ENCODE measurements at regions not wholly inside any gene's neighbourhood (a gene's known extent, or its start where the extent isn't known, plus 50 kb on each side); places are given as distances from the start of the nearest gene placed in this dataset.

DNA sequence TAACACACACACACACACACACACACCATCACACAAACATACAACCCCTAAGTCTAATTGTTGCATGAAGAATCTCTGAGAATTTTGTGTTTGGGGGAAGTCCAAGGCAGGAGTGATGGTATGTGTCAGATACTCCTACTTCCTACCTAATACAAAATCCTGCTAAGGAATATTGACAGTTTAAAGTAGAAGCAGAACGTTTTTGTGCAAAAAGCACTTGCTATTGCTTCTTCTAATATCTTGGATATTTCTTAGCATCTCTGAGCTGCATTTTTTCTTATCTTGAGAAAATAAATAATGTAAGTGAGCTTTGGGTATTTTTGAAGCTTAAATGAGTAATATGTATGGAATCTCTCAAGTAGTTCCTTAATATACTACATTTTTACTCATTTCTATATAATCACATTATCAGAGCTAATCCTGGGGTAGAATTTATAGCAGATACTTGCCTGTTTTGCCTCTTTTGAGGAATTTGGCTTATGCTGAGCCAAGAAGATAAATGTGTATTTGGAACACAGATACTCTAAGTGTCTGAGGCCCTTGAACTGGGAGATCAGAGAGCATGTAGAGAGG lies 212.3 kb downstream of the DKK1 start:
- TF ChIP-seq, protein P1, sequence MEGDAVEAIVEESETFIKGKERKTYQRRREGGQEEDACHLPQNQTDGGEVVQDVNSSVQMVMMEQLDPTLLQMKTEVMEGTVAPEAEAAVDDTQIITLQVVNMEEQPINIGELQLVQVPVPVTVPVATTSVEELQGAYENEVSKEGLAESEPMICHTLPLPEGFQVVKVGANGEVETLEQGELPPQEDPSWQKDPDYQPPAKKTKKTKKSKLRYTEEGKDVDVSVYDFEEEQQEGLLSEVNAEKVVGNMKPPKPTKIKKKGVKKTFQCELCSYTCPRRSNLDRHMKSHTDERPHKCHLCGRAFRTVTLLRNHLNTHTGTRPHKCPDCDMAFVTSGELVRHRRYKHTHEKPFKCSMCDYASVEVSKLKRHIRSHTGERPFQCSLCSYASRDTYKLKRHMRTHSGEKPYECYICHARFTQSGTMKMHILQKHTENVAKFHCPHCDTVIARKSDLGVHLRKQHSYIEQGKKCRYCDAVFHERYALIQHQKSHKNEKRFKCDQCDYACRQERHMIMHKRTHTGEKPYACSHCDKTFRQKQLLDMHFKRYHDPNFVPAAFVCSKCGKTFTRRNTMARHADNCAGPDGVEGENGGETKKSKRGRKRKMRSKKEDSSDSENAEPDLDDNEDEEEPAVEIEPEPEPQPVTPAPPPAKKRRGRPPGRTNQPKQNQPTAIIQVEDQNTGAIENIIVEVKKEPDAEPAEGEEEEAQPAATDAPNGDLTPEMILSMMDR (IDR thresholded peaks at IDR 0.05; ENCODE audit: control extremely low read depth, extremely low read depth) = no peak
- H3K27ac ChIP-seq (ENCODE audit: low read depth in 1 of 2, low read length in 1 of 2) = no peak overlapping the region
- ATAC-seq (ENCODE audit: insufficient read depth, low FRiP score) = no peak
- WGBS, 2 donors = 16 to 57% methylated on average over 1 of the region's 1 CpG
- no peaks in the 10 kb centered on the region for H3K9me3 ChIP-seq (ENCODE audit: control insufficient read depth in 4 of 4, insufficient read depth in 3 of 4, low read length in 3 of 4)
- no peaks in the 10 kb centered on the region for H3K36me3 ChIP-seq (ENCODE audit: control insufficient read depth in 4 of 4, insufficient read depth in 4 of 4, low read length in 4 of 4)
- H3K27me3 ChIP-seq (ENCODE audit: control insufficient read depth in 3 of 3, insufficient read depth in 3 of 3, low read length in 2 of 3) = no peaks in the 10 kb centered on the region
- no peak overlapping the region for H3K4me3 ChIP-seq
- peaks cover 0 to 4% (median 0%) of the 10 kb centered on the region in 5 donors for H3K4me1 ChIP-seq (ENCODE audit: control insufficient read depth in 5 of 5, insufficient read depth in 5 of 5, low read length in 5 of 5)
- no peak overlapping the region for H3K9ac ChIP-seq (ENCODE audit: insufficient read depth in 1 of 2, low read length in 2 of 2)
- peak in 1 of 3 donors; percentile 21 for DNase-seq

DNA sequence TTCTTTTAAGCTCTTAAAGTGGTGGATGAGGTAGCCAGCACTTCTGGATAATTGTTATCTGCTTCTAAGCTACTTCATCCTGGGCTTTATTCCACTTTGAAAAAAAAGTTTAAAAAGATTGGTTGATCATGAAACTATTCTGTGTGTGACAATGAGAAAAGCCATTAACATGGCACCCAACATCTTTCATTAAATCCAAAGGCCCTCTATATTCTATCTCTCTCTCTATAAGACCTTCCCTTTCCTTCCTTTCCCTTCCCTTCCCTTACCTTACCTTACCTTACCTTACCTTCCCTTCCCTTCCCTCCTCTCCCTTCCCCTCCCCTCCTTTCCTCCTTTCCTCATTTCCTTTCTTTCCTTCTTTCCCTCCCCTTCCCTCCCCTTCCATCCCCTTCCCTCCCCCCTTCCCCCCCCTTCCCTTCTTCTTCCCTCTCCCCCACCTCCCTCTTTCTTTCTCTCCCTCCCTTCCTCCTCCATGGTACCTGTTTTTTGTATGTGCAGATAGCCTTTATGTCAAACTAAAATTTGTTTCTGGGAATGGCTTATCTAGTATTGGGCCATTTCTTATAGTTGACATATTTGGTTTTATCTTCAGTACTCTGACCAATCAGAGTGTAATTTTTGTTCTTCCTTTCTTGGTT lies 218.7 kb downstream of the DKK1 start:
- H3K4me1 ChIP-seq (ENCODE audit: control insufficient read depth in 5 of 5, insufficient read depth in 5 of 5, low read length in 5 of 5) = no peaks in the 10 kb centered on the region
- H3K9me3 ChIP-seq (ENCODE audit: control insufficient read depth in 4 of 4, insufficient read depth in 3 of 4, low read length in 3 of 4) = no peaks in the 10 kb centered on the region
- no peaks in the 10 kb centered on the region for H3K27me3 ChIP-seq (ENCODE audit: control insufficient read depth in 3 of 3, insufficient read depth in 3 of 3, low read length in 2 of 3)
- no peak overlapping the region for H3K9ac ChIP-seq (ENCODE audit: insufficient read depth in 1 of 2, low read length in 2 of 2)
- ATAC-seq (ENCODE audit: insufficient read depth, low FRiP score) = no peak
- no peak overlapping the region for H3K27ac ChIP-seq (ENCODE audit: low read depth in 1 of 2, low read length in 1 of 2)
- TF ChIP-seq, protein P1 (IDR thresholded peaks at IDR 0.05; ENCODE audit: control extremely low read depth, extremely low read depth) = no peak
- DNase-seq = no peak
- no peak overlapping the region for H3K4me3 ChIP-seq
- no peaks in the 10 kb centered on the region for H3K36me3 ChIP-seq (ENCODE audit: control insufficient read depth in 4 of 4, insufficient read depth in 4 of 4, low read length in 4 of 4)

DNA sequence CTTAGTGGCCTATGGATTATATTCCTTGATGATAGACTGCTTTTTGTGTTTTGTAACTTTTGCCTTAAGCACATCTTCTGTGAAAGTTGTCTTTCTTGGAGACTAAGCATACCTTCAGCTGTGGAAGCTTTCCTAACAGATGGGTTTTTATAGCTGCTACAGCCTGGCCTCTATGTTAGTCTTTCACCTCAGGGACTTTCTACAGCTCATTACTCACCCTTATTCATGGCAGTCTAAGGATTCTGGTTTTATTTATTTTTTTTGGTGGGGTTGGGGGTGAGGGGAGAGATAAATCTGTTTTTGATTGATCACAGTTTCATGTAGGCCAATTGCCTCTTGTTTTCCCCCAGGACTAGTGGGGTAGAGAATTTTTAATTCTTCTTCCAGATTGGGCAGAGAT lies 219.9 kb downstream of the DKK1 start:
- TF ChIP-seq, protein P1 (IDR thresholded peaks at IDR 0.05; ENCODE audit: control extremely low read depth, extremely low read depth) = no peak
- Histone ChIP-seq H3K4me1 (ENCODE audit: control insufficient read depth in 5 of 5, insufficient read depth in 5 of 5, low read length in 5 of 5) (no peaks in the 10 kb centered on the region), H3K9me3 (ENCODE audit: control insufficient read depth in 4 of 4, insufficient read depth in 3 of 4, low read length in 3 of 4) (no peaks in the 10 kb centered on the region), H3K36me3 (ENCODE audit: control insufficient read depth in 4 of 4, insufficient read depth in 4 of 4, low read length in 4 of 4) (no peaks in the 10 kb centered on the region), H3K27me3 (ENCODE audit: control insufficient read depth in 3 of 3, insufficient read depth in 3 of 3, low read length in 2 of 3) (no peaks in the 10 kb centered on the region), H3K27ac (ENCODE audit: low read depth in 1 of 2, low read length in 1 of 2) (no peak overlapping the region), H3K9ac (ENCODE audit: insufficient read depth in 1 of 2, low read length in 2 of 2) (no peak overlapping the region), H3K4me3 (no peak overlapping the region)
- ATAC-seq (ENCODE audit: insufficient read depth, low FRiP score) (no peak), DNase-seq (no peak)

DNA sequence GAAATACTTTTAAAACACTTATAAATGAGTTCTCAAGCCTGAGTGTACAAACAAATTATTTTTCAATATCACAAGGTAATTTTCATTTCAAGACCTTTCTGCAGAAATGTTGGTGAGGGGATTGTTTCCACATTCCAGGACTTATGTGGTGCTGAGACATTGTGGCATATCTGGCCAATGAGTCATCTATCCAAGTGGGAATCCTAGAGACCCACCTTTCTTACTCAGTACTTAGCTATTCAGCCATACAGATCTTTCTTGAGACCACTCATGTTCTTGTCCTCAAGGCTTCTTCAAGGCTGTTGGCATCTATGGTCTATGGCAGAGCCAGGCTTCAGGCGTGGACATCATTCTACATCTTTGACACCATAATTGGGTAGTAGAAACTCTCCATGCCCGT lies 225.4 kb downstream of the DKK1 start:
- peaks cover 0 to 9% (median 0%) of the 10 kb centered on the region in 5 donors for H3K4me1 ChIP-seq (ENCODE audit: control insufficient read depth in 5 of 5, insufficient read depth in 5 of 5, low read length in 5 of 5)
- no peaks in the 10 kb centered on the region for H3K36me3 ChIP-seq (ENCODE audit: control insufficient read depth in 4 of 4, insufficient read depth in 4 of 4, low read length in 4 of 4)
- H3K27ac ChIP-seq (ENCODE audit: low read depth in 1 of 2, low read length in 1 of 2) = no peak overlapping the region
- H3K4me3 ChIP-seq = no peak overlapping the region
- TF ChIP-seq, protein P1 (IDR thresholded peaks at IDR 0.05; ENCODE audit: control extremely low read depth, extremely low read depth) = no peak
- WGBS, 2 donors = 82 to 84% methylated on average over 2 of the region's 2 CpGs
- DNase-seq = no peak
- no peak for ATAC-seq (ENCODE audit: insufficient read depth, low FRiP score)
- H3K9me3 ChIP-seq (ENCODE audit: control insufficient read depth in 4 of 4, insufficient read depth in 3 of 4, low read length in 3 of 4) = no peaks in the 10 kb centered on the region
- H3K27me3 ChIP-seq (ENCODE audit: control insufficient read depth in 3 of 3, insufficient read depth in 3 of 3, low read length in 2 of 3) = no peaks in the 10 kb centered on the region
- H3K9ac ChIP-seq (ENCODE audit: insufficient read depth in 1 of 2, low read length in 2 of 2) = no peak overlapping the region

Measured in lung (tissue), 11 donors.